Right lobe of liver (tissue), 4 donors: ENCODE measurements at regions not wholly inside any gene's neighbourhood (a gene's known extent, or its start where the extent isn't known, plus 50 kb on each side); places are given as distances from the start of the nearest gene placed in this dataset.

Experiments used
- POLR2A ChIP-seq: fragments of 450-650 bp; IDR thresholded peaks from one replicate; pipeline ENCODE4 v1.6.1; 2017; ENCODE audit warnings: antibody characterized with exemption, mild to moderate bottlenecking
- TF ChIP-seq, protein P1 (sequence below), 4 donors: fragments of 200-600 bp in 3 of 4; fragments of 450-650 bp in 1 of 4; IDR thresholded peaks; one replicate each; pipeline versions ENCODE4 v1.5.1 to v1.8.0; 2016 to 2022; ENCODE audit warnings: antibody characterized with exemption in 4 of 4, mild to moderate bottlenecking in 2 of 4
- donor health status: DM: no; HTN: no; CAD: no.
- donor health status: DM: no; HTN: no; CAD: no.
- donor health status: DM: no; HTN: yes; CAD: no.

DNA sequence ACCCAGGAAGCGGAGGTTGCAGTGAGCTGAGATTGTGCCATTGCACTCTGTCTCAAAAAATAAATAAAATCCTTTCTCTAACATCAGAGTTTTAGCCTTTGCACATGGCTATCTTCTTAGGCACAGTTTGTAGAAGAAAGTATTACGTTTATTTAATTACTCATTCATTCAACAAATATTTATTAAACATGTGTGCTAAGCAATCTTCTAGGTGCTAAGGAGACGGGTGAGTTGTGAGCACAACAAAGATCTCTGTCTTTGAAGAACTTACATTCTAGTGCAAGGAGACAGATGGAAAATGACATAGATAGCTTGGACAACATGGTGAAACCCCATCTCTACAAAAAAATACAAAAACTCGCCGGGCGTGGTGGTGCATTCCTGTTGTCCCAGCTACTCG, 122.3 kb upstream of the MYO10 start:
- TF ChIP-seq, protein P1, sequence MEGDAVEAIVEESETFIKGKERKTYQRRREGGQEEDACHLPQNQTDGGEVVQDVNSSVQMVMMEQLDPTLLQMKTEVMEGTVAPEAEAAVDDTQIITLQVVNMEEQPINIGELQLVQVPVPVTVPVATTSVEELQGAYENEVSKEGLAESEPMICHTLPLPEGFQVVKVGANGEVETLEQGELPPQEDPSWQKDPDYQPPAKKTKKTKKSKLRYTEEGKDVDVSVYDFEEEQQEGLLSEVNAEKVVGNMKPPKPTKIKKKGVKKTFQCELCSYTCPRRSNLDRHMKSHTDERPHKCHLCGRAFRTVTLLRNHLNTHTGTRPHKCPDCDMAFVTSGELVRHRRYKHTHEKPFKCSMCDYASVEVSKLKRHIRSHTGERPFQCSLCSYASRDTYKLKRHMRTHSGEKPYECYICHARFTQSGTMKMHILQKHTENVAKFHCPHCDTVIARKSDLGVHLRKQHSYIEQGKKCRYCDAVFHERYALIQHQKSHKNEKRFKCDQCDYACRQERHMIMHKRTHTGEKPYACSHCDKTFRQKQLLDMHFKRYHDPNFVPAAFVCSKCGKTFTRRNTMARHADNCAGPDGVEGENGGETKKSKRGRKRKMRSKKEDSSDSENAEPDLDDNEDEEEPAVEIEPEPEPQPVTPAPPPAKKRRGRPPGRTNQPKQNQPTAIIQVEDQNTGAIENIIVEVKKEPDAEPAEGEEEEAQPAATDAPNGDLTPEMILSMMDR (IDR thresholded peaks at IDR 0.05), result no peak
- no peak for TF ChIP-seq POLR2A
